Spleen (tissue), 7 donors: ENCODE measurements at regions not wholly inside any gene's neighbourhood (a gene's known extent, or its start where the extent isn't known, plus 50 kb on each side); places are given as distances from the start of the nearest gene placed in this dataset.

Experiments
- POLR2A ChIP-seq, 3 donors: fragments of 450-650 bp; IDR thresholded peaks; one replicate each; pipeline ENCODE4 v1.5.1; 2017; ENCODE audit warnings: antibody characterized with exemption in 3 of 3, mild to moderate bottlenecking in 1 of 3
- POLR2AphosphoS5 ChIP-seq, 3 donors: sonication (generic); formaldehyde crosslinking; IDR thresholded peaks; one replicate each; pipeline ENCODE4 v1.5.1; 2017; ENCODE audit warnings: antibody characterized with exemption in 3 of 3
- TF ChIP-seq, protein P1 (sequence below), 11 experiments: fragments of 200-600 bp in 7 of 11; fragments of 450-650 bp in 4 of 11; sonication (generic) in 4 of 11; IDR thresholded peaks in 8 of 11; conservative IDR thresholded peaks in 3 of 11; 1 replicate in 7 of 11; 2 replicates in 4 of 11; pipeline versions ENCODE4 v1.4.0 to v1.8.0; 2016 to 2021; ENCODE audit warnings: antibody characterized with exemption in 11 of 11, inconsistent platforms in 4 of 11, mild to moderate bottlenecking in 1 of 11
- donor health status: DM: no; HTN: no; CAD: no; lungs with moderate emphysema.
- donor health status: DM: no; HTN: no; CAD: no.
- donor health status: DM: no; HTN: no; CAD: no.

- no peak for TF ChIP-seq POLR2AphosphoS5 (IDR thresholded peaks at IDR 0.05)
- TF ChIP-seq, protein P1, sequence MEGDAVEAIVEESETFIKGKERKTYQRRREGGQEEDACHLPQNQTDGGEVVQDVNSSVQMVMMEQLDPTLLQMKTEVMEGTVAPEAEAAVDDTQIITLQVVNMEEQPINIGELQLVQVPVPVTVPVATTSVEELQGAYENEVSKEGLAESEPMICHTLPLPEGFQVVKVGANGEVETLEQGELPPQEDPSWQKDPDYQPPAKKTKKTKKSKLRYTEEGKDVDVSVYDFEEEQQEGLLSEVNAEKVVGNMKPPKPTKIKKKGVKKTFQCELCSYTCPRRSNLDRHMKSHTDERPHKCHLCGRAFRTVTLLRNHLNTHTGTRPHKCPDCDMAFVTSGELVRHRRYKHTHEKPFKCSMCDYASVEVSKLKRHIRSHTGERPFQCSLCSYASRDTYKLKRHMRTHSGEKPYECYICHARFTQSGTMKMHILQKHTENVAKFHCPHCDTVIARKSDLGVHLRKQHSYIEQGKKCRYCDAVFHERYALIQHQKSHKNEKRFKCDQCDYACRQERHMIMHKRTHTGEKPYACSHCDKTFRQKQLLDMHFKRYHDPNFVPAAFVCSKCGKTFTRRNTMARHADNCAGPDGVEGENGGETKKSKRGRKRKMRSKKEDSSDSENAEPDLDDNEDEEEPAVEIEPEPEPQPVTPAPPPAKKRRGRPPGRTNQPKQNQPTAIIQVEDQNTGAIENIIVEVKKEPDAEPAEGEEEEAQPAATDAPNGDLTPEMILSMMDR (IDR thresholded peaks at IDR 0.05 in 8 of 11, conservative IDR thresholded peaks at IDR 0.05 in 3 of 11): no peak
- TF ChIP-seq POLR2A (IDR thresholded peaks at IDR 0.05): no peak
Observed at GRCh38 chr1:232715154-232715553, 85.2 kb upstream of the SIPA1L2 start.
